Hepatocyte (in vitro differentiated cells): ENCODE measurements at regions not wholly inside any gene's neighbourhood (a gene's known extent, or its start where the extent isn't known, plus 50 kb on each side); places are given as distances from the start of the nearest gene placed in this dataset.

ENCODE experiments used
- CTCF ChIP-seq: fragments of 200-600 bp; sonication (generic); IDR thresholded peaks from 2 replicates; pipeline ENCODE4 v1.5.1; 2016; ENCODE audit warnings: antibody characterized with exemption, mild to moderate bottlenecking; ENCODE audit not compliant: poor library complexity
- EZH2 ChIP-seq: fragments of 200-600 bp; sonication (generic); IDR thresholded peaks from 2 replicates; pipeline ENCODE4 v1.6.1; 2016; ENCODE audit warnings: antibody characterized with exemption, mild to moderate bottlenecking, borderline replicate concordance

GRCh38 chr11:25520459-25520858, 811.5 kb upstream of the ANO3 start:
- TF ChIP-seq EZH2 (no peak), CTCF (no peak)
